Fibroblast of skin of abdomen (primary cell): ENCODE measurements at regions not wholly inside any gene's neighbourhood (a gene's known extent, or its start where the extent isn't known, plus 50 kb on each side); places are given as distances from the start of the nearest gene placed in this dataset.
"Not testable (repeated sequence)": the region's sequence is repeated elsewhere in the genome, so short reads cannot be mapped to it uniquely, and the experiment has no call there.

Experiments used
- DNase-seq: peaks from one replicate; pipeline ENCODE4 v3.0.0-alpha.2; 2013

DNA sequence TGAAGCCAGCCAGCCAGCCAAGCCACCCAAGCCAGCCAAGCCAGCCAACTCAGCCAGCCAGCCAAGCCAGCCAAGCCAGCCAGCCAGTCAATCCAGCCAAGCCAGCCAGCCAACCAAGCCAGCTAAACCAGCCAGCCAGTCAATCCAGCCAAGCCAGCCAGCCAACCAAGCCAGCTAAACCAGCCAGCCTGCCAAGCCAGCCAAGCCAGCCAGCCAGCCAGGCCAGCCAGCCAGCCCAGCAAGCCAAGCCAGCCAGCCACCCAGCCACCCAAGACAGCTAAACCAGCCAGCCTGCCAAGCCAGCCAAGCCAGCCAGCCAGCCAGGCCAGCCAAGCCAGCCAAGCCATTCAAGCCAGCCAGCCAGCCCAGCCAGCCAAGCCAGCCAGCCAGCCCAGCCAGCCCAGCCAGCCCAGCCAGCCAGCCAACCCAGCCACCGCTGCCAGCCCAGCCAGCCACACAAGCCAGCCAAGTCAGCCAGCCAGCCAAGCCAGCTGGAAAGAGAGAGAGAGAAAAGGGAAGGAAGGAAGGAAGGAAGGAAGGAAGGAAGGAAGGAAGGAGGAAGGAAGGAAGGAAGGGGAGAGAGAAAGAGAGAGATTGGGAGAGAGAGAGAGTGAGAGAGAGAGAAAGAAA, 1606.8 kb downstream of the RPIA start:
- DNase-seq = not testable (repeated sequence)

DNA sequence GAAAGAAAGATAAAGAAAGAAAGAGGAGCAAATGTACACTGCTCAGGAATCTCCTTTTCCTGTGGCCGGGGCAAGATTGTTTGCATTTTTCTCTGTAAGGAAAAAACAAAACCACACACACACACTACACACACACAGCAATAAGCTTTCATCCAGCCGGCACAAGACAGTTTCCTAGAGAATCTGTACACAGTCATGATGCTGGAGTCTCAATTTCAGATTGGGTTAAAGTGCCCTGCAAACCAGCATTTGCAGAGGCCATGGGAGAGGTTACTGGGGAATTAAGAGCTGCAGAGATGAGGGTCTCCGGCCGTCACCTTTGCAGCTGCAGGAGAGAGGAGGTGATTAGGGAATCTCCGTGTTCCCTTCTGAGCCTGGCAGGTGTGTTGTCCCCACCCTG, 1607.5 kb downstream of the RPIA start:
- not testable (repeated sequence) for DNase-seq

GRCh38 chr2:90322982-90323381, 1631.5 kb downstream of the RPIA start:
- DNase-seq = not testable (repeated sequence)

DNA sequence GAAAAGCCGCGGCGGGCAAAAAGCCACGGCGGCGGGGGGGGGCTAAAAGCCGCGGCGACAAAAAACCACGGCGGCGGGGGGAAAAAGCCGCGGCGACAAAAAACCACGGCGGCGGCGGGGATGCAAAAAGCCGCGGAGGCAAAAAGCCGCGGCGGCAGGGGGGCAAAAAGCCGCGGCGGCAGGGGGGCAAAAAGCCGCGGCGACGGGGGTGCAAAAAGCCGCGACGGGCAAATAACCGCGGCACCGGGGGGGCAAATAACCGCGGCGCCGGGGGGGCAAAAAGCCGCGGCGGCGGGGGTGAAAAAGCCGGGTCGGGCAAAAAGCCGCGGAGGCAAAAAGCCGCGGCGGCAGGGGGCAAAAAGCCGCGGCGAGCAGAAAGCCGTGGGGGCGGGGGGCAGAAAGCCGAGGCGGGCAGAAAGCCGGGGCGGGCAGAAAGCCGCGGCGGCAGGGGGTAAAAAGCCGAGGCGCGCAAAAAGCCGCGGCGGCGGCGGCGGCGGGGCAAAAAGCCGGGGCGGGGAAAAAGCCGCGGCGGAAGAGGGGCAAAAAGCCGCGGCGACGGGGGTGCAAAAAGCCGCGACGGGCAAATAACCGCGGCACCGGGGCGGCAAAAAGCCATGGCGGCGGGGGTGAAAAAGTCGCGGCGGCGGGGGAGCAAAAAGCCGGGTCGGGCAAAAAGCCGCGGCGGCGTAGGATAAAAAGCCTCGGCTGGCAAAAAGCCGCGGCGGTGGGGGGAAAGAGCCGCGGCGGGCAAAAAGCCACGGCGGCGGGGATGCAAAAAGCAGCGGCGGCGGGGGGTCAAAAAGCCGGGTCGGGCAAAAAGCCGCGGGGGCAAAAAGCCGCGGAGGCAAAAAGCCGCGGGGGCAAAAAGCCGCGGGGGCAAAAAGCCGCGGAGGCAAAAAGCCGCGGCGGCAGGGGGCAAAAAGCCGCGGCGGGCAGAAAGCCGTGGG, 1632.4 kb downstream of the RPIA start:
- DNase-seq = not testable (repeated sequence)

DNA sequence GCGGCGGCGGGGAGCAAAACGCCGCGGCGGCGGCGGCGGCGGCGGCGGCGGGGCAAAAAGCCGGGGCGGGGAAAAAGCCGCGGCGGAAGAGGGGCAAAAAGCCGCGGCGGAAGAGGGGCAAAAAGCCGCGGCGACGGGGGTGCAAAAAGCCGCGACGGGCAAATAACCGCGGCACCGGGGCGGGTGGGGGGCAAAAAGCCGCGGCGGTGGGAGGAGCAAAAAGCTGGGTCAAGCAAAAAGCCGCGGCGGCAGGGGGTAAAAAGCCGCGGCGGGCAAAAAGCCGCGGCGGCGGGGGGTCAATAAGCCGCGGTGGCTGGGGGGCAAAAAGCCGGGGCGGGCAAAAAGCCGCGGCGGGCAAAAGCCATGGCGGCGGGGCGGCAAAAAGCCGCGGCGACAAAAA, 1633.2 kb downstream of the RPIA start:
- not testable (repeated sequence) for DNase-seq

GRCh38 chr2:90325796-90326353, 1634.4 kb downstream of the RPIA start:
- DNase-seq = not testable (repeated sequence)

DNA sequence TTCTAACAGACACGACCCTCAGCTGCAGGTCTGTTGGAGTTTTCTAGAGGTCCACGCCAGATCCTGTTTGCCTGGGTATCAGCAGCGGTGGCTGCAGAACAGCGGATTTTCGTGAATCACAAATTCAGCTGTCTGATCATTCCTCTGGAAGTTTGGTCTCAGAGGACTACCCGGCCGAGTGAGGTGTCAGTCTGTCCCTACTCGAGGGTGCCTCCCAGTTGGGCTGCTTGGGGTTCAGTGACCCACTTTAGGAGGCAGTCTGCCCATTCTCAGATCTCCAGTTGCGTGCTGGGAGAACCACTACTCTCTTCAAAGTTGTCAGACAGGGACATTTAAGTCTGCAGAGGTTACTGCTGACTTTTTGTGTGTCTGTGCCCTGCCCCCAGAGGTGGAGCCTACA, 1664.1 kb downstream of the RPIA start:
- DNase-seq = not testable (repeated sequence)

GRCh38 chr2:90359344-90359743, 1667.9 kb downstream of the RPIA start:
- not testable (repeated sequence) for DNase-seq

DNA sequence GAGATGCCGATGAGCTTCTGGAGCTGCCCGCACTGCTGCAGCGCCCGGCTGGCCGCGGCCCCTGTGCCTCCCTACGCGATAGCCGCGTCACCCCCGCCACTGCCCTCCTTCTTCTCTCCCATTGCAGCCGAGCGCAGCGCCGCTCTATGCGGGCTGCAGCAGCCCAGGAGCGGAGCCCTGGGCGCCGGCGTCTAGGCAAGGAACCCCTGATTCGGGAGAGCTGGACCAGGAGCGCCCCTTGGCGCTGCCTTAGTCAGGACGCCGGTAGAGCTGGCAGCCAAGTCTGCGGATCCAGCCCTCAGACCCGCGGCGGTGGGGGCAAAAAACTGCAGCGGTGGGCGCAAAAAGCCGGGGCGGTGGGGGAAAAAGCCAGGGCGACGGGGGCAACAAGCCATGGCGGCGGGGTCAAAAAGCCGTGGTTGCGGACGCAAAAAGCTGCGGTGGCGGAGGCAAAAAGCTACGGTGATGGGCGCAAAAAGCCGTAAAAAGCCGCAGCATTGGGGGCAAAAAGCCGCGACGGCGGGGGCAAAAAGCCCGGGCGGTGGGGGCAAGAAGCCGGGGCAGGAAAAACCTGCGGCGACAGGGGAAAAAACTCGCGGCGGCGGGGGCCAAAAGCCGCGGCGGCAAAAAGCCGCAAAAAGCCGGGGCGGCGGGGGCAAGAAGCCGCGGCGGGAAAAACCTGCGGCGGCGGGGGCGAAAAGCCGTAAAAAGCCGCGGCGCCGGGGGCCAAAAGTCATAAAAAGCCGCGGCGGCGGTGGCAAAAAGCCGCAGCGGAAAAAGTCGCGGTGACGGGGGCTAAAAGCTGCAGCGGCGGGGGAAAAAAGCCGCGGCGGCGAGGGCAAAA, 1668.6 kb downstream of the RPIA start:
- DNase-seq = not testable (repeated sequence)

DNA sequence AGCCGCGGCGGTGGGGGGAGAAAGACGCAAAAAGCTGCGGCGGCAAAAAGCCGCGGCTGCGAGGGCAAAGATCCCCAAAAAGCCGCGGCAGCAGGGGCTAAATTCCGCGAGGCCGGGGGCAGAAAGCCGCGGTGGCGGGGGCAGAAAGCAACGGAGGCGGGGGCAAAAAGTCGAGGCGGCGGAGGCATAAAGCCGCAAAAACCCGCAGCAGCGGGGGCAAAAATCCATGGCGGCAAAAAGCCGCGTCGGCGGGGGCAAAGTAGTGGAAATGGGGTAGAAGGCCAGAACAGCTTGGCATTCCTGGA, 1669.2 kb downstream of the RPIA start:
- DNase-seq = not testable (repeated sequence)
